GM12873 (cell line): ENCODE measurements at regions not wholly inside any gene's neighbourhood (a gene's known extent, or its start where the extent isn't known, plus 50 kb on each side); places are given as distances from the start of the nearest gene placed in this dataset.

ENCODE experiments used
- TF ChIP-seq, protein P1 (sequence below): IDR thresholded peaks from 2 replicates; pipeline ENCODE4 v1.5.1; 2012; ENCODE audit warnings: low read depth, mild to moderate bottlenecking, moderate library complexity, low read length, control low read depth; ENCODE audit not compliant: insufficient read depth; ENCODE audit errors: missing control alignments

DNA sequence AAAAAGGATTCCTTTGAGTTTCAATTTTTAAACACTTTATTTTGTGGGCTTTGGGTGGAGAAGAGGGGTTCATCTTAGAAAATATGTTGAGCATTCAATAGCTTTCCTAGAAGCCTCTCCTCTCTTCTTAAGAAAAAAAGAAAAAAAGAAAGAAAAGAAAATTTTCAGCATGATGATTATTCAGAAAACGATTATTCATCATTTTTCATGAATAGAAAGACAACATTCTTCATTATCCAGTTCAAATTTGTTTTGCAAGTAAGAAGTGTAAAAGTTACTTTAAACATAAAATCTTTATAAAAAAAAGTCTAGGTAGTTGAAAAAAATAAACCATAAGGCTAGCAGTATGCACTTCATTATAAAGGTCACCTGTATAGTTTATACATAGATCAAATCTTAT, 636.5 kb downstream of the IRX1 start:
- TF ChIP-seq, protein P1, sequence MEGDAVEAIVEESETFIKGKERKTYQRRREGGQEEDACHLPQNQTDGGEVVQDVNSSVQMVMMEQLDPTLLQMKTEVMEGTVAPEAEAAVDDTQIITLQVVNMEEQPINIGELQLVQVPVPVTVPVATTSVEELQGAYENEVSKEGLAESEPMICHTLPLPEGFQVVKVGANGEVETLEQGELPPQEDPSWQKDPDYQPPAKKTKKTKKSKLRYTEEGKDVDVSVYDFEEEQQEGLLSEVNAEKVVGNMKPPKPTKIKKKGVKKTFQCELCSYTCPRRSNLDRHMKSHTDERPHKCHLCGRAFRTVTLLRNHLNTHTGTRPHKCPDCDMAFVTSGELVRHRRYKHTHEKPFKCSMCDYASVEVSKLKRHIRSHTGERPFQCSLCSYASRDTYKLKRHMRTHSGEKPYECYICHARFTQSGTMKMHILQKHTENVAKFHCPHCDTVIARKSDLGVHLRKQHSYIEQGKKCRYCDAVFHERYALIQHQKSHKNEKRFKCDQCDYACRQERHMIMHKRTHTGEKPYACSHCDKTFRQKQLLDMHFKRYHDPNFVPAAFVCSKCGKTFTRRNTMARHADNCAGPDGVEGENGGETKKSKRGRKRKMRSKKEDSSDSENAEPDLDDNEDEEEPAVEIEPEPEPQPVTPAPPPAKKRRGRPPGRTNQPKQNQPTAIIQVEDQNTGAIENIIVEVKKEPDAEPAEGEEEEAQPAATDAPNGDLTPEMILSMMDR: no peak

DNA sequence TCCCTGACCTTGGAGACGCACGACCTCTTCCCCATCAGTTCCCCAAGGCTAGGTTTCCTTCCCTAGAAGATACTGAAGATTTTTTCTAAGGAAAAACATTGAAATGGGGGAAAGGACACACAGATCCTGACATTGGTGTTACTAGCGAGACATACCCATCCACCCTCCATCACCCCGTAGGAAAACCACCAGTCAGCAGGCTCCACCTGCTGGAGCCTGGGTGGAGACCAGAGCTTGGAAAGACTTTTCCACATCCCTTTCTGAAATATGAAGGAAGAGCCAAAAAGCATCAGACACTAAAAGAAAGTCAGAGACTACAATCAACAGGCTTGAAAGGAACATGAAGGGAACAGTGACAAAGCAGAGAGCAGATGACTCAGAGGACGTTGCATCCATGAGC, 638.0 kb downstream of the IRX1 start:
- TF ChIP-seq, protein P1: no peak

DNA sequence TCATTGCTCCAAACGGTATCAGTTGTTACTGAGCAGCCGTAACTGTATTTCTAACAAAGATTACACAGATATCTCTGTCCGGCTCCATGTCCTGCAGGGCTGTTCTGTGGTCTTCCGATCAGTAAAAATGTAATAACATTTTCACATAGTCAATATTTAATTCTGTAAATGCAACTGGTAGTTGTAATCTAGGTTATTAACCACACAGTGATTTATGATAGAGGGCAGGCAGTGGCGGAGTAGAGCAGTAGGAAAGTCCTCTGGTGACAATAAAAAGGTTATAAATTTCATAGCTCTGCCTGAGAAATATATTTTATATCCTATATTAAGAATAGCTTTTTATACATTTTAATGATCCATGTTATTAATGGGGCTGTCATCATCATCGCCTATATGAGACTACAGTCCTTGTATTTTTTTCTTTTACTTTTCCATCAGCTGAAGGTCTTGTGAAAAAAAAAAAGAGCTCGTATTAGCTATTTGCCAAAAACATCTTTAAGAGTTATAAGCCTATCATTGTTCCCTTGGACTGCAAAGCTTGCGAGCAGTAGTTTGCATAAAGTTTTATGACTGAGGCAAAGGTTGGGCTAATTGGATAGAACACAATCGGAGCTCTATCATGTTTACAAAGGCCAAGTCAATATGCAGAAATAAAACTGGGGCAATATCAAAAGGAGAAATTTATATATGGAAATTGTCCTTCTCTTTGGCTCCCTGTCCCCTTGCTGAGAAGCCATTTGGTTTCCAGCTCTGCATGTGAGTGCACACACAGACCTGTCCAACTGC, 648.0 kb downstream of the IRX1 start:
- TF ChIP-seq, protein P1: no peak

DNA sequence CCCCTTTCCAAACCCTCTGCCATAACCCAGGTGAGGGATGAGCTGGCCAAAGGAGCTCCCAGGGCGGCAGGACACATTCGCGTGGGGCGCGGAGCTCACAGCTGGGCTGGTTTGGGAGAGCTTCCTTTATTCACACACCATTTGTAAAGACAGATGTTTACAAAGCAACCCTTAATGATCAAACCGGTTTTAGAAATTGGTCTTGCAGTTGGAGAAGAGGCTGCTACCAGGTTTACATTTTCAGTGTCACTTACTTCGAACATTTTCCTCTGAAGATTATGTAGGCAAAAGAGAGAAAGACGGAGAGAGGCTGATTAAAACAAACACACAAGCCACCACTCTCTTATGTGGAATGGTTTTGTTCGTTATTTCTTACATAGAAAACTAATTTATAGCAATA, 648.7 kb downstream of the IRX1 start:
- TF ChIP-seq, protein P1: no peak

DNA sequence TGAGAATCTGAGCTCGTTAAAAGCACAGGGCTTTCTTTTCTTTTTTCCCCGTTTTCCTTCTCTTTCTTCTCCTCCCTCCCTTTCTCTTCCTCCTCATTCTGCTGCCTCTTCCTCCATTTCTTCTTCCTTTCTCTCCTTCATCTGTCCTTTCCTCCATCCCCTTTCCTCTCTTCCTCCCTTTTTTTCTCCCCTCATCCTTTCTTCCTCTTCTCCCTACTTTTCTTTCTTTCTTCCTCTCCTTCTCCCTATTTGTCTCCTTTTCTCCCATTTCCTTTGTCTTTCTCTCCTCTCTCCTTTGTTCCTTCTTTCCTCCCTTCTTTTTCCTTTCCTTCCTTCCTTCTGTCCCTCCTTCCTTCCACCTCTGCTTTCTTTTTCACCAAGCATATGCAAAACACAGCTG, 649.4 kb downstream of the IRX1 start:
- TF ChIP-seq, protein P1: no peak

DNA sequence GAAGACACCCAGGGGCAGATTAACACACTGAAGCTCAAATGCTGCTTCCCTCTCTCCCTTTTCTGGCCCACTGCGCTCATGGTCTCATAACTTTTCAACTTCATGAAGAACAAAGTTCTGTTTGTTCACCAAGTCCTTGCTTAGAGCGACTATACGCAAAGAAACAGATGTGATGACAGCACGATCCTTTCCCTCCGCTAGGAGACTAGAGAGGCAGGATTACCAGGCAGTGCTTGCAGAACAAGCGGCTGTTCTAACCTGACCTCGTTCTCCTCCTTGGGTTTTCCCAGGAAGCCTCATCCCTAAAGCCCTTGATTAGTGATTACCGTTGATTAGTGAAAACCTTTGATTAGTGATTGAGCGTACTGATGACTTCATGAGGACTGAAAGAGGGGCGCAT, 649.9 kb downstream of the IRX1 start:
- TF ChIP-seq, protein P1: no peak

DNA sequence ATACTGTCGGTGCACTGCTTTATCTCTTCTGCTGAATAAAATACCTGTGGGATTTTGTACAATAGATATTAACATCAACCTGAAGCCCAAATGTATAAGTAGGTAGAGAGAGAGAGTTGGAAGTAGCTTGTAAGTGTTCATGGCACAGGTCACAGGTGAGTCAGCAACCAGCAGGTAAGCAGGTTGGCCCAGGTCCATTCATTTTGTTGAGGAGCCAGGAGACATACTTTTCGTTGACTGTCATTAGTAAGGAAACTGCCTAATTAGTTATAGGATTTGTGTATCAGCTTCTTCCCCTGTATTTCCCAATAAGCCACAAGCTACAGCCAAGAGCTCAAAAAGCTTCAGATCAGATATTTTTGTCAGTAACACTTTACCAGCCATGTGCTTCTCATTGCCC, 650.8 kb downstream of the IRX1 start:
- TF ChIP-seq, protein P1: no peak
